Subcutaneous abdominal adipose tissue (tissue), 5 donors: ENCODE measurements at regions not wholly inside any gene's neighbourhood (a gene's known extent, or its start where the extent isn't known, plus 50 kb on each side); places are given as distances from the start of the nearest gene placed in this dataset.

Experiments used
- H3K27ac ChIP-seq: one replicate; pipeline ENCODE4 v1.7.0; 2013; ENCODE audit warnings: low read depth, mild to moderate bottlenecking, inconsistent platforms, low read length, moderate library complexity
- H3K27me3 ChIP-seq, 5 donors: one replicate each; pipeline ENCODE4 v1.7.0; 2013; ENCODE audit warnings: low read length in 5 of 5, inconsistent platforms in 1 of 5; ENCODE audit not compliant: control insufficient read depth in 5 of 5, insufficient read depth in 4 of 5
- H3K36me3 ChIP-seq, 5 donors: one replicate each; pipeline ENCODE4 v1.7.0; 2013; ENCODE audit warnings: low read length in 5 of 5; ENCODE audit not compliant: control insufficient read depth in 5 of 5, insufficient read depth in 5 of 5
- H3K4me1 ChIP-seq, 5 donors: one replicate each; pipeline ENCODE4 v1.7.0; 2013; ENCODE audit warnings: low read length in 5 of 5, mild to moderate bottlenecking in 3 of 5, moderate library complexity in 1 of 5; ENCODE audit not compliant: control insufficient read depth in 5 of 5, insufficient read depth in 5 of 5
- H3K4me3 ChIP-seq, 5 donors: one replicate each; pipeline ENCODE4 v1.7.0; 2013; ENCODE audit warnings: low read length in 5 of 5, low read depth in 1 of 5
- H3K9ac ChIP-seq, 5 donors: one replicate each; pipeline ENCODE4 v1.7.0; 2013; ENCODE audit warnings: low read length in 5 of 5, mild to moderate bottlenecking in 4 of 5, moderate library complexity in 3 of 5
- H3K9me3 ChIP-seq, 5 donors: one replicate each; pipeline ENCODE4 v1.7.0; 2013; ENCODE audit warnings: low read length in 5 of 5; ENCODE audit not compliant: control insufficient read depth in 5 of 5
- donor health status: healthy.
- donor health status: healthy.
- donor health status: healthy.
- donor health status: healthy.
- donor health status: healthy.

GRCh38 chr1:90186506-90187322 lies 191.8 kb downstream of the ZNF326 start:
- Histone ChIP-seq H3K27ac (no peak overlapping the region), H3K4me1 (no peaks in the 10 kb centered on the region), H3K9ac (no peak overlapping the region), H3K36me3 (no peaks in the 10 kb centered on the region), H3K4me3 (no peak overlapping the region), H3K27me3 (no peaks in the 10 kb centered on the region), H3K9me3 (peaks cover 0 to 5% (median 0%) of the 10 kb centered on the region in 5 donors)

- no peak overlapping the region for H3K27ac ChIP-seq
- no peaks in the 10 kb centered on the region for H3K27me3 ChIP-seq
- no peak overlapping the region for H3K4me3 ChIP-seq
- H3K4me1 ChIP-seq = no peaks in the 10 kb centered on the region
- no peak overlapping the region for H3K9ac ChIP-seq
- H3K36me3 ChIP-seq = no peaks in the 10 kb centered on the region
- H3K9me3 ChIP-seq = no peaks in the 10 kb centered on the region
These were observed 181.6 kb downstream of the ZNF326 start for GRCh38 chr1:90176530-90176929.

GRCh38 chr1:90175490-90176167 lies 180.7 kb downstream of the ZNF326 start:
- H3K27me3 ChIP-seq = no peaks in the 10 kb centered on the region

GRCh38 chr1:90174246-90174645 lies 179.3 kb downstream of the ZNF326 start:
- Histone ChIP-seq H3K27ac (no peak overlapping the region), H3K27me3 (no peaks in the 10 kb centered on the region), H3K9me3 (no peaks in the 10 kb centered on the region), H3K4me3 (no peak overlapping the region), H3K36me3 (no peaks in the 10 kb centered on the region), H3K4me1 (no peaks in the 10 kb centered on the region), H3K9ac (no peak overlapping the region)

More at GRCh38 chr1:90175490-90176167, 180.7 kb downstream of the ZNF326 start:
- no peaks in the 10 kb centered on the region for H3K36me3 ChIP-seq
- no peaks in the 10 kb centered on the region for H3K9me3 ChIP-seq
- H3K4me3 ChIP-seq = no peak overlapping the region
- H3K4me1 ChIP-seq = no peaks in the 10 kb centered on the region
- no peak overlapping the region for H3K9ac ChIP-seq
- H3K27ac ChIP-seq = no peak overlapping the region

GRCh38 chr1:90162216-90162615 lies 167.3 kb downstream of the ZNF326 start:
- no peak overlapping the region for H3K27ac ChIP-seq
- H3K27me3 ChIP-seq = no peaks in the 10 kb centered on the region
- H3K9me3 ChIP-seq = peaks cover 0 to 2% (median 0%) of the 10 kb centered on the region in 5 donors
- H3K36me3 ChIP-seq = no peaks in the 10 kb centered on the region
- H3K9ac ChIP-seq = no peak overlapping the region
- H3K4me3 ChIP-seq = no peak overlapping the region
- no peaks in the 10 kb centered on the region for H3K4me1 ChIP-seq

- Histone ChIP-seq H3K27me3 (no peaks in the 10 kb centered on the region), H3K4me1 (no peaks in the 10 kb centered on the region), H3K9me3 (peaks cover 0 to 2% (median 0%) of the 10 kb centered on the region in 5 donors), H3K27ac (no peak overlapping the region), H3K36me3 (no peaks in the 10 kb centered on the region), H3K4me3 (no peak overlapping the region), H3K9ac (no peak overlapping the region)
These were observed 166.7 kb downstream of the ZNF326 start for GRCh38 chr1:90161625-90162024.

- no peak overlapping the region for H3K9ac ChIP-seq
- H3K27me3 ChIP-seq = no peaks in the 10 kb centered on the region
- H3K27ac ChIP-seq = no peak overlapping the region
- no peak overlapping the region for H3K4me3 ChIP-seq
- peaks cover 0 to 3% (median 0%) of the 10 kb centered on the region in 5 donors for H3K9me3 ChIP-seq
- no peaks in the 10 kb centered on the region for H3K4me1 ChIP-seq
- no peaks in the 10 kb centered on the region for H3K36me3 ChIP-seq
These were observed 161.0 kb downstream of the ZNF326 start for GRCh38 chr1:90155721-90156487.

- H3K4me1 ChIP-seq = no peaks in the 10 kb centered on the region
- no peaks in the 10 kb centered on the region for H3K36me3 ChIP-seq
- H3K27me3 ChIP-seq = no peaks in the 10 kb centered on the region
- no peak overlapping the region for H3K9ac ChIP-seq
- peaks cover 0 to 3% (median 0%) of the 10 kb centered on the region in 5 donors for H3K9me3 ChIP-seq
- no peak overlapping the region for H3K27ac ChIP-seq
- no peak overlapping the region for H3K4me3 ChIP-seq
These were observed 159.8 kb downstream of the ZNF326 start for GRCh38 chr1:90154711-90155110.

- no peak overlapping the region for H3K9ac ChIP-seq
- no peaks in the 10 kb centered on the region for H3K4me1 ChIP-seq
- no peaks in the 10 kb centered on the region for H3K27me3 ChIP-seq
- no peak overlapping the region for H3K4me3 ChIP-seq
- H3K27ac ChIP-seq = no peak overlapping the region
- H3K36me3 ChIP-seq = no peaks in the 10 kb centered on the region
- H3K9me3 ChIP-seq = peaks cover 0 to 3% (median 0%) of the 10 kb centered on the region in 5 donors
These were observed 154.2 kb downstream of the ZNF326 start for GRCh38 chr1:90149101-90149500.

GRCh38 chr1:90147093-90147492 lies 152.2 kb downstream of the ZNF326 start:
- H3K27me3 ChIP-seq = no peaks in the 10 kb centered on the region
- no peak overlapping the region for H3K4me3 ChIP-seq
- no peaks in the 10 kb centered on the region for H3K4me1 ChIP-seq
- H3K36me3 ChIP-seq = no peaks in the 10 kb centered on the region
- no peak overlapping the region for H3K9ac ChIP-seq
- no peaks in the 10 kb centered on the region for H3K9me3 ChIP-seq
- H3K27ac ChIP-seq = no peak overlapping the region
